NCI-H748 (cell line): ENCODE measurements at regions not wholly inside any gene's neighbourhood (a gene's known extent, or its start where the extent isn't known, plus 50 kb on each side); places are given as distances from the start of the nearest gene placed in this dataset.

Source experiments
- DNase-seq: peaks from one replicate; lab custom pipeline; 2025; ENCODE audit not compliant: unreplicated experiment; lab: John Stamatoyannopoulos, UW

DNA sequence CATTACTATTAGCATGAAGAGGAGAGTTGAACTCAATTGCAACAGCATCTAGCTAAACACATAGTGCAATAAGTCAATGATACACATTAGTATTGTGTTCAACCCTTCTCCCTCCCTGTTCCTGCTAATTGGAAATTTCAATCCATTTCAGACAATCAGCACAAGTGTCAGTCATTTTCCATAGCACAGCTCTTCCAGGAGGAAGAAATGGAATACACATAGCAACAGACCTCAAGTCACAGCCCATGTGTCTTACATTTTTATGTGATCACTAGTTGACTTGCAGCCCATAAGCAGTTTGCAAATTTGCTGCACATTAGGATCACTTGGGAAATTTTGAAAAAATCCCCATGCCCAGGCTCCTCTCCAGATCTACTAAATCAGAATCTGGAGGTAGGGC, 636.9 kb downstream of the TLE4 start:
- DNase-seq = no peak

DNA sequence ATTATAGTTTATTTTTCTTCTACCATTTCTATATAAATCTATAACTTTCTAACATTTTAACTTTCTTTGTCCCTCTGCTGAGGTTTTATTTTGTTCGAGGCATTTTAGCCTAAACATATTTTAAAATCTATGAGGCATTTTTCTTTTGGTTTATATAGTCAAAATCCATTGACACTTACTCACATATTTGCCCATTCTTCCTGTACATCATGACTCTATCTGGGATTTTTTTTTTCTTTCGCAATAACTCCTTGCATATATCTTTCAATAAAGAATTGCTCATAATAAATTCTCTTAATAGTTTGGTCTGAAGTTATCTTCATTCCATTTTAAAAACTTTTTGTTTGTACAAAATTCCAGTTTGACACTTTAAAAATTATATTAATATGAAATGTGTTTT, 632.3 kb downstream of the TLE4 start:
- no peak for DNase-seq

DNA sequence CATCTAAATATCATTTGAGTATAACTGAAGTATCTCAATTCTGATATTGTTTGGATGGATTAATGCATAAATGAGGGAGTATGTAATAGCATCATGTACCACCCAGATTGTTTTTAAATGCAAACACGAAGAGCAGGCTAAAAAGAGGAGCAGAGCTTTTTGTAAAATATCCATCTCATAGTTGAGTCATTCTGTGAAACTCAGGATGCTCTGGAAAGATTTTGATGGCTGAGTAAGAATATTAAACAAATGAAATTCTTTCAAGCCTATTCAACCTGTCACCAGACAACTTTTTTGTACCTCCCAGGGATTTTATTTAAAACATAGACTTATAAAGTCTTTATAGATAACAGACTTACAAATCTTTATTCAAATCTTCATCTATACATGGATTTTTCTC, 625.9 kb downstream of the TLE4 start:
- DNase-seq = no peak

DNA sequence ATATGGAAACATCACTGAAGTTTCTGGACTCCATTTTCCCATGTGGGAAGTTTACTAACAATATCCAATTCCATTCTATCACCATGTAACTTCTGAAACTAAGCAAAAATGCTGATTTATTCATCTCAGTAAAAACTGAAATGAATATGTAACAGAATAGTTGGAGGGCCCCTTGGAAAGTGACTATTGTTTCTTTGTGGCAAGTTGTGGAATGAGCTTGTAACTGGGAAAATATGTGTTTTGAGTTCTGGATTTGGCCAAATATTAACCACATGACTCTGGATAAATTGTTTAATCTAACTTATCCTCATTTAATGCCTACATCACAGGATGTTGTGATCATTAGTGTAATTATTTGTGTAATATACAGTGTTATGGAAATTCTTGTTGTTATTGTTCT, 619.3 kb downstream of the TLE4 start:
- DNase-seq = no peak

DNA sequence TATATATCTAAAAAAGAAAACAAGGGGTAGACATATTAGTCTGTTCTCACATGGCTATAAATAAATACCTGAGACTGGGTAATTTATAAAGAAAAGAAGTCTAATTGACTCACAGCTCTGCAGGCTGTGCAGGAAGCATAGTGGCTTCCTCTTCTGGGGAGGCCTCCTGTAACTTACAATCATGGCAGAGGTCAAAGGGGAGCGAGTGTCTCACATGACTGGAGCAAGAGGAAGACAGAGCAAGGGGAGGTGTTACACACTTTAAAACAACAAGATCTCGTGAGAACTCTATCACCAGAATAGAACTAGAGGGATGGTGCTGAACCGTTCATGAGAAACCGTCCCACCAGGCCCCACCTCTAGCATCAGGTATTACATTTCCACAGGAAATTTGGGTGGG, 616.8 kb downstream of the TLE4 start:
- DNase-seq = no peak

DNA sequence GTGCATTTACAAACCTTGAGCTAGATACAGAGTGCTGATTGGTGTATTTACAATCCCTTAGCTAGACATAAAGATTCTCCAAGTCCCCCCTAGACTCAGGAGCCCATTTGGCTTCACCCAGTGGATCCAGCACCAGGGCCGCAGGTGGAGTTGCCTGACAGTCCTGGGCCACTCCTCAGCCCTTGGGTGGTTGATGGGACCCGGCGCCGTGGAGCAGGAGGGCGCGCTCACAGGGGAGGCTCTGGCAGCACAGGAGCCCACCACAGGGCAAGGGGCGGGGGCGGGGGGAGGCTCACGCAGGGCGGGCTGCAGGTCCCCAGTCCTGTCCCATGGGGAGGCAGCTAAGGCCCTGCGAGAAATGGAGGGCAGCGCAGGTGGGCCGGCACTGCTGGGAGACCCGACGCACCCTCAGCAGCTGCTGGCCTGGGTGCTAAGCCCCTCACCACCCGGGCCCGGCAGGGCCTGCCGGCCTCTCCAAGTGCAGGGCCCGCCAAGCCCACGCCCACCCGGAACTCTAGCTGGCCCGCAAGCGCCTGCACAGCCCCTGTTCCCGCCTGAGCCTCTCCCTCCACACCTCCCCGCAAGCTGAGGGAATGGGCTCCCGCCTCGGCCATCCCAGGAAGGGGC, 613.5 kb downstream of the TLE4 start:
- DNase-seq = no peak

DNA sequence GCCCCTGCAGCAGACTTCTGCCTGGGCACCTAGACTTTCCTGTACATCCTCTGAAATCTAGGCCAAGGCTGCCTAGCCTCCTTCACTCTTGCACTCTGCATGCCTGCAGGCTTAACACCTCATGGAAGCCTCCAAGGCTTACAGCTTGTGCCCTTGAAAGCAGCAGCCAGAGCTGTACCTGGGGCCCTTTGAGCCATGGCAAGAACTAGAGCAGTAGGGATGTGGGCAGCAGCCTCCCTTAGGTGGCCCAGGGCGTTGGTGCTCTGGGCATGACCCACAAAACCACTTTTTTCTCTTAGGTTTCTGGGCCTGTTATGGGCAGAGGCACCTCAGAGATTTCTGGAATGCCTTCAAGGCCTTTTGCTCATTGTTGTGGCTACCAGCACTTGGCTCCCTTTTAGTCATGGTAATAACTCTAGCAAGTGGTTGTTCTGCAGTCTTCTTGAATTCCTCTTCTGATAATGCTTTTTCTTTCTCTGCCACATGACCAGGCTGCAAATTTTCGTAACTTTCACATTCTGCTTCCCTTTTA, 606.2 kb downstream of the TLE4 start:
- DNase-seq = no peak

DNA sequence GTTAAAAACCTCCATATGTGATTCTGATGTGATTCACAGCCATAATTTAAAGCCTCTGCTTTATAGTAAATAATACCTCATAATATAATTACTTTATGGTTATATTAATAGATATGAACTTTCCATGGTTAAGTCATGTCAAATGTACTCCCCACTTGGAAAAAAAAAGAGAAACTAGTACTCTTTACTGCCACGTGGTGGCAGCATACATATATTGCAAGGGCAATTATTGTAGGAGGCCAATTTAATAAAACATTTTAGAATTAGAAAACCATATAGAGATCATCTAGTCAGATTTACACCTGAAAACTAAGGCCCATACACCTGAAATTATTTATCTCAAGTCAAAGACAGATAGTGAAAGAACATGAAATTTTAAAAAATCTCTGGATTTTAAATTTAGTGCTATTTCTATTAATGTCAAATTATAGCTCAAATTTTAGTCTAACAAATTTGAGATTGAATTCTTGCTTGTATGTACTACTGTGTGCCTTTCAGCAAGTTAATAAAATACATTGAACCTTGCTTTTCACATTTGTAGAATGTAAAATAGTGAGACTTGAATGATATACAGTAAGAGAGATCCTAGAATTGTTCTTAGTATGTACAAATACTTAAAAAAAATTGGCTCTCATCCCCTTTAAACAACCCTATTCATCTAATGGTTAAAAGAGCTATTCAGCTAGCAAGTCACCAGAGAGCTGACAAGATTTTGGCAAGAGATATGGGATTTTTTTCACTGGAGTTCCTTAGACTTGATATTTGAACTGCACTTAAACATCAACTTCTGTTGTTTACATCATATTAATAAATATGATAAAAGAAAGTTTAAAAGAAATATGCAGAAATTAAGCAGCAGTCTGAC, 603.8 kb downstream of the TLE4 start:
- DNase-seq = peak; percentile 62

DNA sequence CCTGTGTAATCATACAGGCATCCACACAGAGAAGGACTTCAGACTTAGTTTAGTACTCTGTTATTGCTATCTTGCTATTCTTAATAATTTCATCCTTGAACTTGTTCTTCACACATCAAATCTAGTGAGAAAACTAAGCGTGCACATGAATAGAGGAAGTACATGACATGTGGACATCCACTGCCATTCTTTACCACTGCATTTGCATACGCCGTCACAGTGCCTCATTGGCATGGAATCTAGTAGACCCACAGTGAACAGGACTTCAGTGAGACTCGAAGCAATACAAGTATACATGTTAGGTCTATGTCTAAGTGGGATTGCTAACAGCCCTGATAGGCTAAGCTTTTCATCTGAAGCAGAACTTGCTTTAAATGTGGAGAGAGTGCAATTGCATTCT, 592.1 kb downstream of the TLE4 start:
- no peak for DNase-seq

DNA sequence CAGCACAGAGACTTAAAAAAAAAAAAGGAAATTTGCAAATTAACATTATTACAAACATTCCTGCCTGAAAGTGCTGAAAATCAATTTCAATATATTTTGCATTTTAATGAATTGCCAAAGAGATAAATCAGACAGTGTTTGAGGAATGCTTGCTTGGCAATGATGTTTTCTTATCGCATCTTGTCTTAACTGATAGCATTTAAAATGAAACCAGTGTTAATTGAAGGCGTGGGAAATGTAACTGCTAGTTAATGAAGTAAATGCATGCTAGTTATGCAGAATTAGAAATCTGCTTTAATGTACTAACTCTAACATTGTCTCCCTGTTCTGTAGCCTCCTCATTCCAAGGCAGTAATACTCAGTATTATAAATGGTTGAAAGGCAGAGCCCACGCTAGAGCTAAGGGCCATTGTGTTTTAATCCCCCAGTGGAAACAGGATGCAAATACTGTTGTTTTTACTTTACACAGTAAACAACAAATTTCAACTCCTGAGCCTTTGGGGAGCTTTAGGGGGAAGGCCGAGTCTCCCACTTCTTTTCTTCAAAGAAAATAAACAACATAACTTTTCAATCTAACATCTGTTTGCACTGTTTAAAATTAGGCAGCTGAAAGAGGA, 586.9 kb downstream of the TLE4 start:
- DNase-seq = no peak

DNA sequence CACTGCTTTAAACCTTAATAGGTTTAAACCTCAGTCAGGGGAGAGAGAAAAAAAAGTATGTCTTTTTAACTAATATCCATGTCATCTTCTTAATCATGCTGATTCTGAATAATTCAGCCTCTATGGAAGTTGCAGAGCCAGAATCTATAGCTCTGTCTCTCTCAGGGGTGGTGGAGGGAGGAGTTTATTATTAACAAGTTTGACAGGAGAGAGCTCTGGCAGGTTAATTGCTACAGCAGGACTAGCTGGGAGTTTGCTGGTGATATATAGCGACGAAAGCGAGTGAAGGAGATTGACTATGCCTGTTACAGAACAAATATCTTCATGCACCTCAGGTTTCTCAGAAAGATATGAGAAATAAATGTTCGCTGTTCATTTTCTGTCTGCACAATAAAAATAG, 586.4 kb downstream of the TLE4 start:
- DNase-seq = peak; percentile 35

DNA sequence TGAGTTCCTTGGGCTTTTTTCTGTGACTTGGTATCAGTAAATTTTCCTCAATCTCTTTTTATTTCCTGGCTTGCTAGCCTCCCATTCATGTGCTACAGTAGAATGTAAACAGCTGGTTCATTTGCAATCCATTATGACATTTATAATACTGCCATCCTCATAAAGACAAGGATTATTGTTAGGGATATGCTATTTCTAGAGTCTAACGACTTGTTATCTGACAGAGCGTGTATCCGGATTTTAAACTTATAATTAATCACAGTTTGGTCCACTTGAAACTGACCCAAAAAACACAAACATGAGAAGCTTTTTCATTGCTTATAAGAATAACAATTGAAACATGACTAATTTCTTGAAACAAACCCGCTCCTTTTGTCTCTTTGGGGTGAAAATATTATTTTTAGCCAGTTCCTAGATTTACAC, 585.8 kb downstream of the TLE4 start:
- peak; percentile 60 for DNase-seq

DNA sequence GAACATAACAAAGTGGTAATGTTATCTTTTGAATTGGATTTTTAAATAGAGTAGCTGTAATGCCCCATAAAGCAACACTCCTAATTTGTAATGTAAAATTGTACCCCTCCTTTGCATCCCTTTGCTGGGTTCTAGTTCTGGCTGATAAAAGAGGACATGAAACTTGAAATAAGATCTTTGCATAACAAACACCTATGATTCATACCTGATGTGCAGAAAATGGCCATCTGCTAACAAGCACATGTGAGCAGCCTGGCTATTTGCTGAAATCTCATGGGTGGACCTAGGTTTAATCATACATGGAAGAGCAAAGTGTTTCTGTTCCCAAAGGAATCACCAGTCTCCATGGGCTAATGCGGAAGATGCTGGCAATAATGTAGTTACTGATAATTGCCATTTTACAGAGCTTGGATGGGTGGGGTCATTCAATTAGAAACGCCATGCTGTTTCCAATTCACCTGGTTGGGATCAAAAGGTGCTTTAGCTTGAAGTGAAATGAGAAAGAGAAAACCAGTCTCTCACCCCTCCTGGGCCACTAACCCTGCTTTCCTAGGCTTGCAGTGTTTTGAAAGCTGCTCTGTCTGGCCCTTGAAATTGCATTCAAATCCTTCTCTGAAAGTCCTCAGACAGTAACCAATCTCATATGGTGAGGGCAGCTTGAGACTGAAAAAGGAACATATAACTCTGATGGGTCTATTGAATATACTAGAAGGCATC, 585.1 kb downstream of the TLE4 start:
- peak; percentile 89 for DNase-seq

DNA sequence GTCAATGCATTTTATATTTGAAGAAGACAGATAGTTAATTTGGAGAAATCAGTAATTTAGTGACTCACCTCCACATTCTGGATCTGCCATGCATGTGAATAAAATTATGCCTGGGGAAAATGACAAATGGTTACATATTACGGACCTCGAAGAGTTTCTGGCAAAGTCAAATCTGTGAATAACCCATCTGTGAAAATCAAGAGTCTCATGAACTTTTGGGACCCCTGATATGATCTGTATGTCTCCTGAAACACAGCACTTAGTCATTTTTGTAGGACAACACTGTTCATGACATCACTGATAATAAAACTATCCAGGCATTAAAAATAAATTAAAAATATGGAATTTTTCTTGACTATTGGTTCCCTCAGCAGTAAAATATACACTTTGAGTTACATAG, 584.5 kb downstream of the TLE4 start:
- DNase-seq = no peak

DNA sequence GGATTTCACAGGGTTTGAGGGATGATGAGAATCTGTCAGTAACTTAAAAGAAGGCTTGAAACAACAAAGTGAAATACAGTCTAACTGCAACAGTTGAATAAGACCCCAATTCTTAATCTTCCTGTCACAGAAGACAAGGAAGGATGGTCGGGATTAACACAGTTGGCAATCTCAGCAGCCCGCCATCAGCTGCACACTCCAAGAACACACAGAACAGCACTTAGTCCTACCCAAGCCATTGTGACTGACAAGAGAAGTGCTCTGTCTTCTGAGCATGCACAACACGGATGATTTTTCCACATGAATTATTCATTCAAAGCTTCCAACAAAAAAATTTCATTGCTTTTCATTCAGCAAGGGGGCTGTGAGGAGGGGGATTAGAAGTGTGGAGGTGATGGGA, 576.1 kb downstream of the TLE4 start:
- no peak for DNase-seq

DNA sequence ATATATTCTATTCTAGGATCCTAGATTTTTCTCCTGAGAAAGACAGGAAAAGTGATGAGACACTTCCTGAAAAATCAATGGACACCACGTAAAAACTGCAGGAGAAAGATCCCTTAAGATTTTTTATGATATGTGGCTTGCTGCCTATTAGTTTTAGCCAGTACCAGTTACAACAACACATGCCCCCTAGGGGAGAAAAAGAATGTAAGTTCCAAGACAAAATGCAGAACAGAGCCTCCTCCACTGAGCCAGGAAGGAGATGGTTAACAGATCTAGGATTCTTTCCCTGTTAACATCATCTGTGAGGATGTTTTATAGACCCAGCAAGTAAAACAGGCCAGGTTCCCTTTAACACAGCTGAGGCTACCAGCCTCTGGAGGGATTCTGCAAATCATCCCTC, 574.7 kb downstream of the TLE4 start:
- no peak for DNase-seq

DNA sequence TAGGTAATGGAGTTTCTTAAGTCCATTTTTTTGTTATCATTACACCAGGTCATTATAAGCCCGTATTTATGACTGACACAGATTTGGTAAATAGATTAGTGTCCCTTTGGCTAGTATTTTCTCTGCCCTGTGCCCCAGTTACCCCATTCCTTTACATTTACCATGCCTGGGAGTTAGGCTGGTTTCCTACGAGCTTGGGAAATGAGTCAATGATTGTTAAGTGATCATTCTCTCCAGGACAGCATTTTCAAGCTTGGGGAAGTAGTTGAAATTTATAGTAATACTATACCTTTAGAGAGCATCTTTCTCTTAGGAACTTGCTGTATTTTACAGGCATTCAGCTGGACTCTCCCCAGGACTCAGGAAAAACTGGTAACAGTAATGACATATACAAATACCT, 573.1 kb downstream of the TLE4 start:
- DNase-seq = no peak

DNA sequence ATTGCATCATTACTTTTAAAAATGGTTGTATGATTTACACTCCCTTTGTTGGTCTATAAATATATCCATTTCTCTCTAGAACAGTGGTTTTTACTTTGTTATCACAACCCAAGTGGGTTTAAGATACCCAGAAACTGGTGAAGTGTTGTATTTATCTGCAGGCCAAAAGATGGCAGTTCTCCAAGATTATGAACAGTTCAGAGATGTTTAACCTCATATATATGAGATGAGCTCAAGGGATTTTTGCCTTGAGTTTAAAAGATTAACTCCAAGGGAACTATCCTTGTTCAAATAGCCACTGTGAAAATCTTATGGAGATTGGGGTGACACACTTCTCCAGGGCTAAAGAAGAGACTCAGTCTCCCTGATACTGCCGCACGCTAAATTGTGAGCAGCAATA, 572.6 kb downstream of the TLE4 start:
- no peak for DNase-seq

DNA sequence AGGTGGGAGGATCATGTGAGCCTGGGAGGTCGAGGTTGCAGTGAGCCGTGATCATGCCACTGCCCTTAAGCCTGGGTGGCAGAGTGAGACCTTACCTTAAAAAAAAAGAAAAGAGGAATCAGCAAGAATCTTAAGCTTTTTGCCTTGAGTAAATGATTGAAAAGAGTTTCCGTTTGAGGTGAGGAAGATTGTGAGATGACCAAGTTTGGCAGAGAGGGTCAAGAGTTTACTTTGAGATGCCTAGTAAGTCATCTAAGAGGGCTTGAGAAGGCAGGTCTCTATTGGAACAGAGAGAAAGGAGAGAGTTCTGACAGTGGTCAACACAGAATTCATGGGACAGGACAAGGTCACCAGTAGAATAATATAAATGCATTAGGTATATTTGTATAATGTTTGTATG, 572.1 kb downstream of the TLE4 start:
- DNase-seq = no peak

DNA sequence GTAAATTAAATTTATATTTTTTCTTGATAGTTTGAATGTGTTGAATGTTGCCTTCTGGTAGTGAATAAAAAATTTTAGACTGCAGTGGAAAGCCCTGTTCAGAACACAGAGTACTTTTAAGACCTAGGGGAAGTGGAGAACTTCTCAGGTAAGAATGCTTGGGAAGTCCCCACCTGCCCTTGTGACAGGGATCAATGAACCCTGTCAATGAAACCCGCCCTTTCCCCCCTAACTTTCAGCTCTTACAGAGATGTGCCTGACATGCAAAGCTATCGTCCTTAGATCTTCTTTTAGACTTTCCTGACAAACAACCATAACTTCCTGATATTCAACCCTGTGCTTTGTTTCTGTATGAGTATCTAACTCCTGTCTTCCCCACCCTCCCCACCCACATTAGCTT, 562.7 kb downstream of the TLE4 start:
- no peak for DNase-seq

DNA sequence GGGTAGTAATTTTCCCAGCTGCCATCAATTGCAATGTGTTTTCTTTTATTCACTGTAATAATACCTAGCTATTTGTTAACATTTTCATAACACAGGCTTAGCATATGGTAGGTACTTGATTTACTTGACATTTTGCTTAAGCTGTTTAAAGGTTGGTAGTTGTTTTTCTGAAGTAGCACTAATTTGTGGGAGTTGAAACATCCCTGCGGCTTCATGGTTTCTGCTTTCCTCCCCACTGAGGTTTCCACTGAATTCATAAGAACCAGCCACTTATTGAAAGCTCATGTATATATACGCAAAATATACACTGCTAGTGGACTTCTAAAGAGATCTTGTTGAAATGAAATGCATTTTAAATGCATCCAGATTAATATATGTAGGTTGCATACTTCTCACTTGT, 559.9 kb downstream of the TLE4 start:
- no peak for DNase-seq
